HG03521 (cell line): ENCODE measurements at regions not wholly inside any gene's neighbourhood (a gene's known extent, or its start where the extent isn't known, plus 50 kb on each side); places are given as distances from the start of the nearest gene placed in this dataset.
"Not testable (repeated sequence)": the region's sequence is repeated elsewhere in the genome, so short reads cannot be mapped to it uniquely, and the experiment has no call there.

Source experiments
- ATAC-seq: cut with Tn5 transposase; IDR thresholded peaks from one replicate; pipeline ENCODE4 v1.9.1; 2021; ENCODE audit warnings: mild to moderate bottlenecking, moderate library complexity; ENCODE audit not compliant: unreplicated experiment

DNA sequence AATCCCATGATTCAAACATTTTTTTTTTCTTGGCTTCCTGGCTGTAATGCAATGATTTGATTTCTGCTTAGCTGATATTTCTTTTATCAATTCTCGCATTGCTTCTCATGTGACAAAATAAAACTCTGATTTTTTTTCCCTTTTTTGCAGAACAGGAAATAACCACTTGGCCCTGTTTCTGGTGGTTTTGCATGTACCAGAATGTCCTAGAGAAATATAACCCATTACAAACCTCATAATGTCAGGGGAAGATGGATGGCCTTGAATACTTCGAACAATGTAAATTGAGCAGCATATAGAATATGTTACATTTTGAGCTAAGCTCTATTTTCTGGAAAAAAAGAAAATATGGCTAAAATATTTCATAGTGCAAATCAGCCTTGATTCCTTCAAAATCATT is 275.6 kb downstream of the RAP2B start:
- ATAC-seq, result no peak

- no peak for ATAC-seq
Measured at GRCh38 chr3:153438271-153438670, 276.2 kb downstream of the RAP2B start.

DNA sequence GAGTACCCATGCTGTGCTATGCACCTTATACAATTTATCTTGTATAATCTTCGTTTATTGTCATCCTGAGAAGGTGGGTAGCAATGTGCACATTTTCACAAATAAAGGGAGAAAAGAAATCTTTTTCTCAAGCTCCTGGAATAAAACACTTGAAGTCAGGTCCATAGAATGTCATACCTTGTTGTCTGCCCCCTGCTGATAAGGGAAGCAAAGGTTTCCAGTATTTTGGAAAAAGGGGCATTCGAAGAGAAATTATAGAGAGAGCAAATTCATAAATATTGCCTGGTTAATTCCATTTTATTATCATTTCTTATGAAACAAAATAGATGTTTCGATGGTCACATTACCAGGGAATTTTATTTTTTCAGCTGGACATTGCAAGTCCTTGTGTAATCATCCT is 277.8 kb downstream of the RAP2B start:
- no peak for ATAC-seq

DNA sequence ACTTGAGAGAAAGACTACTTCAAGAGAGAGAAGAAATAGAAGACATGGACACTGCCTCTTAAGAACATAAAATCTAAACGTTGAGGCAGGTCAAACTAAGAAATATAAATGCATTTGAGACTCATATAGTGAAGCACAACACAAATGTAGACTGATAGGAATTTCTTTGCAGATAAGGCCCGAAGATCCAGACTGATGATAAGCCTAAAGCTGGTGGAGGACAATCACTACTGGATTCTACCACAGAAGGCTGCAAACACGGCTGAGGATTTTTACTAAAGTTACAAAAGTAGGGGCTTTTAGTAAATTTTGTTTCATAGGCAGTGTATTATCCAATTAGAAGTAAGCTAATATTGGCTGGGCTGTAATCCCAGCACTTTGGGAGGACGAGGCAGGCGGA is 278.3 kb downstream of the RAP2B start:
- ATAC-seq, result no peak

GRCh38 chr3:153442386-153442785 is 280.4 kb downstream of the RAP2B start:
- ATAC-seq, result no peak

DNA sequence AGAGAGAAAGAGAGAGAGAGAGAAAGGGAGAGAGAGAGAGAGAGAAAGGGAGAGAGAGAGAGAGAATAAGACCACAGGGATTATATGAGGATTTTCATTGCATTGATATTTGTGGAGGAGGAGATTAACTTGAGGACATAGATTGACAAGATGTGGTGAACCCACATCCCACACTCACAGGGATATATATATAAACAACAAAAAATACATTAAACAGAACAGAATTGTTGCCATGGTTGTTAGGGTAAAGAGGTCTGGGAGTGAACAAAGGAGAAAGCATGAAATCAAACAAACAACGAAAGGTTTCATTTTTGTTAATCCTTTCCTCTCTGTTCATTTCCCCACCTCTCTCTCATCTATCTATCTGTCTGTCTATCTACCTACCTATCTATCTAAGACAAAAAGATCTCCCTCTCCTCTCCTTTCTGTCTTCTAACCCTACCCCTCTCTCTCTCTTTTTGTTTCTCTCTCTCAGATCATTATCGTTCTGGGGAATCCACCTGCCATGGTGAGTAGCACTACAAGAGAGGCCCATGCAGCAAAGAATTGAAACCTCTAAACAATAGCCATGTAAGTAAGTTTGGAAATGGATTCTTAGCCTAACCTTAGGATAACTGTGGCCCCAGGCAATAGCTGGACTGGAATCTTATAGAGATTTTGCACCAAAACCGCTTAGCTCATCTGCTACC is 280.9 kb downstream of the RAP2B start:
- no peak for ATAC-seq

DNA sequence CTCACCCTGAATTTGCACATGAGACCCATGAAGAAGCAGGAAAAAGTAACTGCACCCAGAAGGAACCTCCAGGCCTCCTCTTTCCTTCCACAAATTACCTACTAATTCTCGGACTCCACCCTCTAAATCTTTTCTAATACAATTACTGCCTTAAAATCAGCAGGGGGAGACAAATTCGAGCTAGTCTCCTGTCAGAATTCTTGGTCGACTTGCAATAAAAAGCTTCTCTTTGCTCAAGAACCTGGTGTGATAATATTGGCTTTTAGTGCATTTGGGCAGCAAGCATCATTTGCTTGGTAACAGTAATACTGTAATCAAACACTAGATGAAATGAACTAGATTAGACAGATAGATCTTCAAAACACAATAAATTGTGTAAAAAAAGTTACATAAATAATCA is 281.9 kb downstream of the RAP2B start:
- no peak for ATAC-seq

GRCh38 chr3:153445817-153446216 is 283.8 kb downstream of the RAP2B start:
- no peak for ATAC-seq

GRCh38 chr3:153448151-153448829 is 286.3 kb downstream of the RAP2B start:
- no peak for ATAC-seq

GRCh38 chr3:153456833-153457545 is 295.0 kb downstream of the RAP2B start:
- no peak for ATAC-seq

DNA sequence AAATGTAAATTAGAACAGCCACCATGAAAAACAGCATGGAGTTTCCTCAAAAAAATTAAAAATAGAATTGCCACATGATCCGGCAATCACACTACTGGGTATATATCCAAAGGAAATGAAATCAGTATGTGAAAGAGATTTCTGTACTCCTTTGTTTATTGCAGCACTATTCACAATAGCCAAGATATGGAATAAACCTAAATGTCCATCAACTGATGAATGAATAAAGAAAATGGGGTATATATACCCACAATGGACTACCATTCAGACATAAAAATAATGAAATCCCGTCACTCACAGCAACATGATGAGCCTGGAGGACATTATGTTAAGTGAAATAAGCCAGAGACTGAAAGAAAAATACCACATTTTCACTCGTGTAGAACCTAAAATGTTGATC is 296.9 kb downstream of the RAP2B start:
- no peak for ATAC-seq

DNA sequence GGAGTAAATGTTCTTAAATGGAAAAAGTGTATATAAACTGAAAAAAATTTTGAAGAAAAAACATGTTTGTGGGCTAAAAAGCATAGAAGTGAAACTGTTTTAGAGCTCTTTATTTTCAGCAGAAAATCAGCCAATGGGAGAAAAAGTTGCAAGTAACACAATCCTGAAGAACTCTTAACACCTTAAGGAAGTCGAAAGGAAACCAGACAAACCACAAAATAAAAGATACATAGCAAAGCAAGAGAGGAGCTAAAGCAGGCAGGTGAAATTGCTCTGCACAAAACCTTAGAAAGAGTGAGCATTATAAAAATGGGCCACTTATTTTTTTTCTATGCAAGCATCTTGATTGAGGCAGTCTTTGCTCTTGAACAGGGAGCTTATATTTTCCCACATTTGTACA is 300.5 kb downstream of the RAP2B start:
- no peak for ATAC-seq

GRCh38 chr3:153463895-153464294 is 301.9 kb downstream of the RAP2B start:
- ATAC-seq, result peak; percentile 90

- ATAC-seq, result no peak
Measured at GRCh38 chr3:153469162-153469561, 307.1 kb downstream of the RAP2B start.

GRCh38 chr3:153484842-153485241 is 322.8 kb downstream of the RAP2B start:
- no peak for ATAC-seq

GRCh38 chr3:153495422-153495821 is 333.4 kb downstream of the RAP2B start:
- no peak for ATAC-seq

GRCh38 chr3:153502682-153503081 is 340.7 kb downstream of the RAP2B start:
- ATAC-seq, result no peak

GRCh38 chr3:153503873-153504272 is 341.8 kb downstream of the RAP2B start:
- ATAC-seq, result no peak

DNA sequence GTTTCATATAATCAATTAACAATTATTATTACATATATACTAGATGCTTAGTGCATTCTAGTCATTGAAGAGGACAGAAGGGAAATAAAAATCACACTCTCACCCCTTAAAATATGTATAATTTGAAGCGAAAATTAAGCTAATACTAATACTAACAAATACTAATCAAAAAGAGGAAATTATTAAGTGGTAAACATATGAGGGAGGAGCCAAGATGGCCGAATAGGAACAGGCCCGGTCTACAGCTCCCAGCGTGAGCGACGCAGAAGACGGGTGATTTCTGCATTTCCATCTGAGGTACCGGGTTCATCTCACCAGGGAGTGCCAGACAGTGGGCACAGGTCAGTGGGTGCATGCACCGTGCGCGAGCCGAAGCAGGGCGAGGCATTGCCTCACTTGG is 344.2 kb downstream of the RAP2B start:
- not testable (repeated sequence) for ATAC-seq

DNA sequence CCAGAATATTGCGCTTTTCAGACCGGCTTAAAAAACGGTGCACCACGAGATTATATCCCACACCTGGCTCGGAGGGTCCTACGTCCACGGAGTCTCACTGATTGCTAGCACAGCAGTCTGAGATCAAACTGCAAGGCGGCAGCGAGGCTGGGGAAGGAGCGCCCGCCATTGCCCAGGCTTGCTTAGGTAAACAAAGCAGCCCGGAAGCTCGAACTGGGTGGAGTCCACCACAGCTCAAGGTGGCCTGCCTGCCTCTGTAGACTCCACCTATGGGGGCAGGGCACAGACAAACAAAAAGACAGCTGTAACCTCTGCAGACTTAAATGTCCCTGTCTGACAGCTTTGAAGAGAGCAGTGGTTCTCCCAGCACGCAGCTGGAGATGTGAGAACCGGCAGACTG is 344.7 kb downstream of the RAP2B start:
- not testable (repeated sequence) for ATAC-seq

- ATAC-seq, result no peak
Measured at GRCh38 chr3:153513236-153513635, 351.2 kb downstream of the RAP2B start.

- no peak for ATAC-seq
Measured at GRCh38 chr3:153528473-153528872, 366.4 kb downstream of the RAP2B start.
